Left ventricle myocardium inferior (tissue), 1 donor: ENCODE measurements at regions not wholly inside any gene's neighbourhood (a gene's known extent, or its start where the extent isn't known, plus 50 kb on each side); places are given as distances from the start of the nearest gene placed in this dataset.

ENCODE experiments used
- DNase-seq: peaks from one replicate; pipeline ENCODE4 v3.0.0-alpha.2; 2020
- H3K27ac ChIP-seq: fragments of 200-600 bp; replicated peaks from 2 replicates; pipeline ENCODE4 v1.8.0; 2021
- H3K27me3 ChIP-seq: fragments of 200-600 bp; 2 replicates; pipeline ENCODE4 v1.8.0; 2021; ENCODE audit warnings: low read depth
- H3K36me3 ChIP-seq: fragments of 200-600 bp; 2 replicates; pipeline ENCODE4 v1.8.0; 2021
- H3K4me1 ChIP-seq: fragments of 200-600 bp; 2 replicates; pipeline ENCODE4 v1.8.0; 2021
- H3K4me3 ChIP-seq: fragments of 200-600 bp; 2 replicates; pipeline ENCODE4 v1.8.0; 2021; ENCODE audit warnings: mild to moderate bottlenecking, moderate library complexity
- H3K9me3 ChIP-seq: fragments of 200-600 bp; replicated peaks from 2 replicates; pipeline ENCODE4 v1.8.0; 2021
- CTCF ChIP-seq: fragments of 200-600 bp; IDR thresholded peaks from 2 replicates; pipeline ENCODE4 v1.8.0; 2021; ENCODE audit warnings: antibody characterized with exemption, mild to moderate bottlenecking, borderline replicate concordance
- intact Hi-C: fragments of 100-400 bp; cut with micrococcal nuclease; formaldehyde crosslinking; loops from one replicate; pipeline ENCODE4 v1.11.0; 2022
- donor health status: DM: no; HTN: yes; CAD: no; lungs with severe emphysema.

GRCh38 chr18:22276334-22276713 lies 106.9 kb downstream of the GATA6 start:
- no peak for TF ChIP-seq CTCF
- no peaks in the 10 kb centered on the region for H3K36me3 ChIP-seq
- peaks cover 35% of the 10 kb centered on the region for H3K4me1 ChIP-seq
- peaks cover 6% of the 10 kb centered on the region for H3K9me3 ChIP-seq
- no peak for DNase-seq
- no peak overlapping the region for H3K4me3 ChIP-seq
- intact Hi-C loops = no loop called here
- no peaks in the 10 kb centered on the region for H3K27me3 ChIP-seq
- H3K27ac ChIP-seq = peak overlapping the region; percentile 86

GRCh38 chr18:22275706-22276333 lies 106.4 kb downstream of the GATA6 start:
- intact Hi-C loops = no loop called here
- H3K4me1 ChIP-seq = peaks cover 35% of the 10 kb centered on the region
- no peak for TF ChIP-seq CTCF
- H3K27me3 ChIP-seq = no peaks in the 10 kb centered on the region
- H3K27ac ChIP-seq = peak overlapping the region; percentile 86
- DNase-seq = no peak
- H3K36me3 ChIP-seq = no peaks in the 10 kb centered on the region
- H3K4me3 ChIP-seq = no peak overlapping the region
- H3K9me3 ChIP-seq = peaks cover 6% of the 10 kb centered on the region

GRCh38 chr18:22273101-22274039 lies 104.0 kb downstream of the GATA6 start:
- Histone ChIP-seq H3K27ac (no peak overlapping the region), H3K36me3 (no peaks in the 10 kb centered on the region), H3K4me1 (peaks cover 31% of the 10 kb centered on the region), H3K4me3 (no peak overlapping the region), H3K27me3 (no peaks in the 10 kb centered on the region), H3K9me3 (peaks cover 6% of the 10 kb centered on the region)
- no peak for TF ChIP-seq CTCF
- intact Hi-C loops = no loop called here
- no peak for DNase-seq

GRCh38 chr18:22272242-22272641 lies 102.9 kb downstream of the GATA6 start:
- Histone ChIP-seq H3K36me3 (no peaks in the 10 kb centered on the region), H3K4me3 (no peak overlapping the region), H3K4me1 (peaks cover 30% of the 10 kb centered on the region), H3K27ac (peak overlapping the region; percentile 24), H3K9me3 (peaks cover 6% of the 10 kb centered on the region), H3K27me3 (no peaks in the 10 kb centered on the region)
- no peak for DNase-seq
- no peak for TF ChIP-seq CTCF
- intact Hi-C loops = no loop called here

GRCh38 chr18:22271030-22271429 lies 101.6 kb downstream of the GATA6 start:
- H3K36me3 ChIP-seq = no peaks in the 10 kb centered on the region
- H3K4me1 ChIP-seq = peaks cover 21% of the 10 kb centered on the region
- no peak overlapping the region for H3K27ac ChIP-seq
- intact Hi-C loops = no loop called here
- TF ChIP-seq CTCF = no peak
- no peak for DNase-seq
- peaks cover 6% of the 10 kb centered on the region for H3K9me3 ChIP-seq
- no peaks in the 10 kb centered on the region for H3K27me3 ChIP-seq
- no peak overlapping the region for H3K4me3 ChIP-seq
